ENCODE measurements at regions not wholly inside any gene's neighbourhood (a gene's known extent, or its start where the extent isn't known, plus 50 kb on each side); places are given as distances from the start of the nearest gene placed in this dataset.
A peak's percentile ranks its signal among the peaks of the same experiment; 100 is the strongest.
"Not testable (repeated sequence)": the region's sequence is repeated elsewhere in the genome, so short reads cannot be mapped to it uniquely, and the experiment has no call there.

DNA sequence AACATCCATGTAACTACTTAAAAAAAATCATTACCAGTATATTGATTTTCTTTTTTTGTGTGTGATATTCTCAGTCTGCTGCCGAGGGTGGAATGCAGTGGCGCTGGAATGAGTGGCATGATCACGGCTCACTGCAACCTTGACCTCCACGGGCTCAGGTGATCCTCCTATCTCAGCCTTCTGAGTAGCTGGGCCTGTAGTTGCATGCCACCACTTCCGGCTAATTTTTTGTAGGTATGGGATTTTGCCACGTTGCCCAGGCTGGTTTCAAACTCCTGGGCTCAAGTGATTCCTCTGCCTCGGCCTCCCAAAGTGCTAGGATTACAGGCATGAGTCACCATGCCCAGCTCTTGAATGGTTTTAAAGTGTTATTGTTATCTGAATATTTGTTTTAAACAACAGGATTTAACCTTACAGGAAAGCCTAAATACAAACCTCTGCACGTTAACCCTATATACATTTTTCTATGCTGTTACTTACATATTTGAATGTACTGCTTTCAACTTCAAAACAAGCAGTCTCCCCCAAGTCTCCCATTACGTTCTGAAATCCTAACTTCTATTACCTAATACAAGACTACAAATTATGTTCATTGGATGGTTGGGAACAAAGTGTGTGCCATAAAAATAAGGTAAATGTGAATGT lies 61.7 kb downstream of the KPNA2 start:
- intact Hi-C loops (cut with micrococcal nuclease), result no loop called here
- Histone ChIP-seq H3K4me3 (ENCODE audit: low read length in 2 of 2) (no peak overlapping the region), H3K4me1 (ENCODE audit: insufficient read depth, low read length) (peaks cover 5% of the 10 kb centered on the region), H3K27ac (ENCODE audit: low read depth, low read length) (no peak overlapping the region), H3K9me3 (ENCODE audit: control insufficient read depth in 1 of 2, low read length in 2 of 2) (no peaks in the 10 kb centered on the region), H3K36me3 (ENCODE audit: insufficient read depth, low read length) (no peaks in the 10 kb centered on the region), H3K27me3 (ENCODE audit: insufficient read depth, low read length) (no peaks in the 10 kb centered on the region)
- Mint-ChIP-seq H3K27ac (no peak overlapping the region), H3K4me3 (peak overlapping the region in 1 of 8 donors; percentile 7), H3K4me1 (peaks cover 1 to 22% (median 9%) of the 10 kb centered on the region in 4 donors), H3K27me3 (no peaks in the 10 kb centered on the region), H3K36me3 (peaks cover 0 to 7% of the 10 kb centered on the region in 2 donors), H3K9me3 (peaks cover 0 to 2% (median 0%) of the 10 kb centered on the region in 8 donors)
- no peak for DNase-seq
- ChIA-PET CTCF (ENCODE audit: partially characterized antibody) (no interaction called here), POLR2A (ENCODE audit: partially characterized antibody) (no interaction called here)

DNA sequence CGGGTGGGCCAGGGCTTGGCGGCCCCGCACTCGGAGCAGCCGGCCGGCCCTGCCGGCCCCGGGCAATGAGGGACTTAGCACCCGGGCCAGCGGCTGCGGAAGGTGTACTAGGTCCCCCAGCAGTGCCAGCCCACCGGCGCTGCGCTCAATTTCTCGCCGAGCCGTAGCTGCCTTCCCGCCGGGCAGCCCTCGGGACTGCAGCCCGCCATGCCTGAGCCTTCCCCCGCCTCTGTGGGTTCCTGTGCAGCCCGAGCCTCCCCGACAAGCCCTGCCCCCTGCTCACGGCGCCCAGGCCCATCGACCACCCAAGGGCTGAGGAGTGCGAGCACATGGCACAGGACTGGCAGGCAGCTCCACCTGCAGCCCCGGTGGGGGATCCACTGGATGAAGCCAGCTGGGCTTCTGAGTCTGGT lies 63.8 kb downstream of the KPNA2 start:
- H3K4me3 Mint-ChIP-seq; DNase-seq; H3K4me3 ChIP-seq (ENCODE audit: low read length in 2 of 2); H3K36me3 ChIP-seq (ENCODE audit: insufficient read depth, low read length); intact Hi-C loops (cut with micrococcal nuclease); H3K27me3 ChIP-seq (ENCODE audit: insufficient read depth, low read length); H3K9me3 Mint-ChIP-seq; POLR2A ChIA-PET (ENCODE audit: partially characterized antibody); H3K9me3 ChIP-seq (ENCODE audit: control insufficient read depth in 1 of 2, low read length in 2 of 2); H3K27ac ChIP-seq (ENCODE audit: low read depth, low read length); H3K36me3 Mint-ChIP-seq; H3K27me3 Mint-ChIP-seq; H3K27ac Mint-ChIP-seq: not testable (repeated sequence)
- CTCF ChIA-PET (ENCODE audit: partially characterized antibody), result interaction anchor here (0.6 kb wide), 1 partner anchor 10 kb away, joined by 3 read pairs; no protein-coding TSS in a partner anchor
- H3K4me1 ChIP-seq (ENCODE audit: insufficient read depth, low read length), result peaks cover 19% of the 10 kb centered on the region
- peaks cover 18 to 42% (median 28%) of the 10 kb centered on the region in 4 donors for H3K4me1 Mint-ChIP-seq

GRCh38 chr17:68100000-68100641 lies 64.6 kb downstream of the KPNA2 start:
- Histone ChIP-seq H3K4me1 (ENCODE audit: insufficient read depth, low read length) (peaks cover 19% of the 10 kb centered on the region), H3K36me3 (ENCODE audit: insufficient read depth, low read length) (no peaks in the 10 kb centered on the region), H3K27me3 (ENCODE audit: insufficient read depth, low read length) (no peaks in the 10 kb centered on the region), H3K9me3 (ENCODE audit: control insufficient read depth in 1 of 2, low read length in 2 of 2) (no peaks in the 10 kb centered on the region), H3K4me3 (ENCODE audit: low read length in 2 of 2) (no peak overlapping the region), H3K27ac (ENCODE audit: low read depth, low read length) (no peak overlapping the region)
- Mint-ChIP-seq H3K36me3 (peaks cover 0 to 10% of the 10 kb centered on the region in 2 donors), H3K4me1 (peaks cover 22 to 47% (median 32%) of the 10 kb centered on the region in 4 donors), H3K27ac (peak overlapping the region in 5 of 7 donors; percentile 41 to 93 (median 74)), H3K9me3 (peaks cover 0 to 2% (median 0%) of the 10 kb centered on the region in 8 donors), H3K27me3 (no peaks in the 10 kb centered on the region), H3K4me3 (peak overlapping the region; percentile 50 to 97 (median 89))
- no peak for DNase-seq
- POLR2A ChIA-PET (ENCODE audit: partially characterized antibody), result interaction anchor here (0.9 kb wide), 1 partner anchor 99 kb away, joined by 3 read pairs; no protein-coding TSS in a partner anchor
- intact Hi-C loops (cut with micrococcal nuclease), result loop anchor here (5.0 kb wide), 1 partner anchor 102 kb away; no protein-coding TSS in a partner anchor
- CTCF ChIA-PET (ENCODE audit: partially characterized antibody), result no interaction called here

GRCh38 chr17:68101075-68101986 lies 65.8 kb downstream of the KPNA2 start:
- CTCF ChIA-PET (ENCODE audit: partially characterized antibody), result no interaction called here

GRCh38 chr17:68101987-68102314 lies 66.4 kb downstream of the KPNA2 start:
- Mint-ChIP-seq H3K4me3 (peak overlapping the region; percentile 94 to 98 (median 96)), H3K36me3 (peaks cover 0 to 14% of the 10 kb centered on the region in 2 donors), H3K4me1 (peaks cover 30 to 59% (median 42%) of the 10 kb centered on the region in 4 donors), H3K9me3 (peaks cover 0 to 2% (median 0%) of the 10 kb centered on the region in 8 donors), H3K27me3 (no peaks in the 10 kb centered on the region), H3K27ac (peak overlapping the region; percentile 91 to 98 (median 96))
- POLR2A ChIA-PET (ENCODE audit: partially characterized antibody), result interaction anchor here (1.0 to 1.2 kb wide), 2 partner anchors 41 to 79 kb away, joined by 3 read pairs; no protein-coding TSS in a partner anchor
- Histone ChIP-seq H3K27me3 (ENCODE audit: insufficient read depth, low read length) (no peaks in the 10 kb centered on the region), H3K4me3 (ENCODE audit: low read length in 2 of 2) (peak overlapping the region; percentile 42 to 48), H3K4me1 (ENCODE audit: insufficient read depth, low read length) (peaks cover 27% of the 10 kb centered on the region), H3K9me3 (ENCODE audit: control insufficient read depth in 1 of 2, low read length in 2 of 2) (no peaks in the 10 kb centered on the region), H3K36me3 (ENCODE audit: insufficient read depth, low read length) (no peaks in the 10 kb centered on the region), H3K27ac (ENCODE audit: low read depth, low read length) (peak overlapping the region; percentile 73)
- CTCF ChIA-PET (ENCODE audit: partially characterized antibody), result no interaction called here
- intact Hi-C loops (cut with micrococcal nuclease), result loop anchor here (2.0 to 5.0 kb wide), 2 partner anchors 45 to 100 kb away; no protein-coding TSS in a partner anchor
- no peak for DNase-seq

More at GRCh38 chr17:68101075-68101986, 65.8 kb downstream of the KPNA2 start:
- POLR2A ChIA-PET (ENCODE audit: partially characterized antibody), result interaction anchor here (0.9 to 1.2 kb wide), 4 partner anchors 40 to 98 kb away, joined by 3 read pairs; no protein-coding TSS in a partner anchor
- no peaks in the 10 kb centered on the region for H3K9me3 ChIP-seq (ENCODE audit: control insufficient read depth in 1 of 2, low read length in 2 of 2)
- Mint-ChIP-seq H3K27me3 (no peaks in the 10 kb centered on the region), H3K27ac (peak overlapping the region; percentile 91 to 98 (median 96)), H3K36me3 (peaks cover 0 to 13% of the 10 kb centered on the region in 2 donors), H3K4me1 (peaks cover 25 to 53% (median 37%) of the 10 kb centered on the region in 4 donors), H3K9me3 (peaks cover 0 to 2% (median 0%) of the 10 kb centered on the region in 8 donors), H3K4me3 (peak overlapping the region; percentile 94 to 98 (median 96))
- peak; percentile 43 to 65 (median 62) for DNase-seq
- H3K36me3 ChIP-seq (ENCODE audit: insufficient read depth, low read length), result no peaks in the 10 kb centered on the region
- peaks cover 23% of the 10 kb centered on the region for H3K4me1 ChIP-seq (ENCODE audit: insufficient read depth, low read length)
- intact Hi-C loops (cut with micrococcal nuclease), result loop anchor here (5.0 kb wide), 1 partner anchor 101 kb away; no protein-coding TSS in a partner anchor
- no peaks in the 10 kb centered on the region for H3K27me3 ChIP-seq (ENCODE audit: insufficient read depth, low read length)
- peak overlapping the region; percentile 73 for H3K27ac ChIP-seq (ENCODE audit: low read depth, low read length)
- H3K4me3 ChIP-seq (ENCODE audit: low read length in 2 of 2), result peak overlapping the region; percentile 42 to 48

GRCh38 chr17:68102318-68102758 lies 66.8 kb downstream of the KPNA2 start:
- ChIA-PET CTCF (ENCODE audit: partially characterized antibody) (no interaction called here), POLR2A (ENCODE audit: partially characterized antibody) (interaction anchor here (1.0 to 1.2 kb wide), 2 partner anchors 41 to 79 kb away, joined by 3 read pairs; no protein-coding TSS in a partner anchor)
- H3K4me3 ChIP-seq (ENCODE audit: low read length in 2 of 2), result peak overlapping the region; percentile 42 to 48
- no peaks in the 10 kb centered on the region for H3K27me3 Mint-ChIP-seq
- DNase-seq, result peak; percentile 20 to 47 (median 30)
- H3K9me3 ChIP-seq (ENCODE audit: control insufficient read depth in 1 of 2, low read length in 2 of 2), result no peaks in the 10 kb centered on the region
- H3K36me3 ChIP-seq (ENCODE audit: insufficient read depth, low read length), result no peaks in the 10 kb centered on the region
- H3K27me3 ChIP-seq (ENCODE audit: insufficient read depth, low read length), result no peaks in the 10 kb centered on the region
- H3K27ac ChIP-seq (ENCODE audit: low read depth, low read length), result peak overlapping the region; percentile 73
- peaks cover 33 to 63% (median 46%) of the 10 kb centered on the region in 4 donors for H3K4me1 Mint-ChIP-seq
- peak overlapping the region; percentile 91 to 98 (median 96) for H3K27ac Mint-ChIP-seq
- H3K4me3 Mint-ChIP-seq, result peak overlapping the region; percentile 94 to 98 (median 96)
- H3K36me3 Mint-ChIP-seq, result peaks cover 0 to 16% of the 10 kb centered on the region in 2 donors
- peaks cover 0 to 2% (median 0%) of the 10 kb centered on the region in 8 donors for H3K9me3 Mint-ChIP-seq
- H3K4me1 ChIP-seq (ENCODE audit: insufficient read depth, low read length), result peaks cover 31% of the 10 kb centered on the region
- intact Hi-C loops (cut with micrococcal nuclease), result loop anchor here (2.0 to 5.0 kb wide), 2 partner anchors 46 to 100 kb away; no protein-coding TSS in a partner anchor

Measured in CD4-positive, alpha-beta memory T cell (primary cell).